GM23248 (cell line): ENCODE measurements at regions not wholly inside any gene's neighbourhood (a gene's known extent, or its start where the extent isn't known, plus 50 kb on each side); places are given as distances from the start of the nearest gene placed in this dataset.

Source experiments
- DNase-seq: peaks from one replicate; pipeline ENCODE4 v3.0.0-alpha.2; 2015
- H2AFZ ChIP-seq: fragments of 200-600 bp; sonication (generic); 2 replicates; pipeline ENCODE4 v1.6.1; 2016; ENCODE audit warnings: antibody characterized with exemption
- H3F3A ChIP-seq: fragments of 200-600 bp; sonication (generic); 2 replicates; pipeline ENCODE4 v1.6.1; 2016; ENCODE audit warnings: mild to moderate bottlenecking, antibody characterized with exemption, mixed run types; ENCODE audit not compliant: insufficient read depth
- H3K27ac ChIP-seq: fragments of 200-600 bp; sonication (generic); 2 replicates; pipeline ENCODE4 v1.5.1; 2016; ENCODE audit warnings: mild to moderate bottlenecking
- H3K27me3 ChIP-seq: fragments of 200-600 bp; sonication (generic); replicated peaks from 2 replicates; pipeline ENCODE4 v1.6.1; 2016; ENCODE audit warnings: mild to moderate bottlenecking; ENCODE audit not compliant: insufficient read depth
- H3K36me3 ChIP-seq: fragments of 200-600 bp; sonication (generic); 2 replicates; pipeline ENCODE4 v1.6.1; 2016; ENCODE audit warnings: low read depth, mild to moderate bottlenecking
- H3K4me1 ChIP-seq: fragments of 200-600 bp; sonication (generic); 2 replicates; pipeline ENCODE4 v1.6.1; 2016; ENCODE audit warnings: mild to moderate bottlenecking; ENCODE audit not compliant: insufficient read depth
- H3K4me2 ChIP-seq: fragments of 200-600 bp; sonication (generic); one replicate; pipeline ENCODE4 v1.6.1; 2016; ENCODE audit warnings: mild to moderate bottlenecking; ENCODE audit not compliant: unreplicated experiment
- H3K4me3 ChIP-seq: fragments of 200-600 bp; sonication (generic); 2 replicates; pipeline ENCODE4 v1.5.1; 2016; ENCODE audit warnings: mild to moderate bottlenecking
- H3K79me2 ChIP-seq: fragments of 200-600 bp; sonication (generic); 2 replicates; pipeline ENCODE4 v1.6.1; 2016; ENCODE audit warnings: mild to moderate bottlenecking; ENCODE audit not compliant: insufficient read depth
- H3K9ac ChIP-seq: fragments of 200-600 bp; sonication (generic); 2 replicates; pipeline ENCODE4 v1.6.1; 2016; ENCODE audit warnings: mild to moderate bottlenecking
- H3K9me2 ChIP-seq: fragments of 200-600 bp; sonication (generic); 2 replicates; pipeline ENCODE4 v1.6.1; 2016; ENCODE audit warnings: mixed run types, mild to moderate bottlenecking, moderate library complexity; ENCODE audit not compliant: insufficient read depth
- H3K9me3 ChIP-seq: fragments of 200-600 bp; sonication (generic); one replicate; pipeline ENCODE4 v1.6.1; 2017; ENCODE audit warnings: low read depth
- H4K20me1 ChIP-seq: fragments of 200-600 bp; sonication (generic); 2 replicates; pipeline ENCODE4 v1.6.0; 2016; ENCODE audit not compliant: insufficient read depth
- EZH2 ChIP-seq: fragments of 200-600 bp; sonication (generic); IDR thresholded peaks from 2 replicates; pipeline ENCODE4 v1.6.1; 2018; ENCODE audit warnings: antibody characterized with exemption, mild to moderate bottlenecking; ENCODE audit not compliant: insufficient read depth, poor library complexity, severe bottlenecking
- EZH2phosphoT487 ChIP-seq: fragments of 200-600 bp; sonication (generic); IDR thresholded peaks from 2 replicates; pipeline ENCODE4 v1.6.1; 2018; ENCODE audit warnings: antibody characterized with exemption, moderate library complexity, mild to moderate bottlenecking, low read depth; ENCODE audit not compliant: insufficient read depth
- WGBS, 2 experiments: methylation state at CpG; one replicate each; pipeline ENCODE4 v1.1.6; 2015 to 2017; ENCODE audit warnings: low lambda C conversion rate in 2 of 2, low coverage in 1 of 2; ENCODE audit errors: missing lambda C conversion rate in 2 of 2; 5-methylcytosine and 5-hydroxymethylcytosine counted together
- in situ Hi-C: fragments of 300-500 bp; cut with MboI; formaldehyde crosslinking; loops from 2 replicates; pipeline ENCODE4 v1.15.0; 2020

GRCh38 chr6:105803442-105803841 lies 282.7 kb upstream of the PRDM1 start:
- H2AFZ ChIP-seq: no peak overlapping the region
- no peak overlapping the region for H3K9ac ChIP-seq
- no peaks in the 10 kb centered on the region for H3K9me3 ChIP-seq
- WGBS, 2 experiments: 25 to 26% methylated on average over 2 of the region's 2 CpGs
- H3K4me3 ChIP-seq: no peak overlapping the region
- no peaks in the 10 kb centered on the region for H3K27me3 ChIP-seq
- H3K4me2 ChIP-seq: peak overlapping the region; percentile 6
- H3F3A ChIP-seq: peaks cover 33% of the 10 kb centered on the region
- DNase-seq: peak; percentile 48
- no peaks in the 10 kb centered on the region for H3K36me3 ChIP-seq
- H4K20me1 ChIP-seq: no peaks in the 10 kb centered on the region
- TF ChIP-seq EZH2phosphoT487 (no peak), EZH2 (no peak)
- no peaks in the 10 kb centered on the region for H3K79me2 ChIP-seq
- H3K9me2 ChIP-seq: no peaks in the 10 kb centered on the region
- peak overlapping the region; percentile 47 for H3K27ac ChIP-seq
- H3K4me1 ChIP-seq: peaks cover 45% of the 10 kb centered on the region
- in situ Hi-C loops: no loop called here

GRCh38 chr6:105802703-105803102 lies 283.4 kb upstream of the PRDM1 start:
- WGBS, 2 experiments: 84 to 85% methylated on average over 3 of the region's 3 CpGs
- H3K27ac ChIP-seq: no peak overlapping the region

GRCh38 chr6:105800871-105801270 lies 285.3 kb upstream of the PRDM1 start:
- H3K4me1 ChIP-seq: peaks cover 57% of the 10 kb centered on the region
- no peaks in the 10 kb centered on the region for H3K79me2 ChIP-seq
- H3K9ac ChIP-seq: no peak overlapping the region
- H4K20me1 ChIP-seq: no peaks in the 10 kb centered on the region
- no peak for TF ChIP-seq EZH2phosphoT487
- TF ChIP-seq EZH2: no peak
- no peaks in the 10 kb centered on the region for H3K9me3 ChIP-seq
- no peak overlapping the region for H3K27ac ChIP-seq
- H3K36me3 ChIP-seq: no peaks in the 10 kb centered on the region
- no peaks in the 10 kb centered on the region for H3K27me3 ChIP-seq
- H3K9me2 ChIP-seq: no peaks in the 10 kb centered on the region
- no peak overlapping the region for H3K4me2 ChIP-seq
- no peak for DNase-seq
- WGBS, 2 experiments: 100% methylated on average over 2 of the region's 2 CpGs
- no peak overlapping the region for H3K4me3 ChIP-seq
- H2AFZ ChIP-seq: no peak overlapping the region
- H3F3A ChIP-seq: peaks cover 53% of the 10 kb centered on the region
- in situ Hi-C loops: no loop called here

More at GRCh38 chr6:105802703-105803102, 283.4 kb upstream of the PRDM1 start:
- peaks cover 51% of the 10 kb centered on the region for H3K4me1 ChIP-seq
- H3K9me3 ChIP-seq: no peaks in the 10 kb centered on the region
- no peak for DNase-seq
- H3K9ac ChIP-seq: no peak overlapping the region
- H3K79me2 ChIP-seq: no peaks in the 10 kb centered on the region
- H4K20me1 ChIP-seq: no peaks in the 10 kb centered on the region
- no peak for TF ChIP-seq EZH2
- TF ChIP-seq EZH2phosphoT487: no peak
- no peaks in the 10 kb centered on the region for H3K27me3 ChIP-seq
- H3K4me2 ChIP-seq: no peak overlapping the region
- no peak overlapping the region for H2AFZ ChIP-seq
- no peak overlapping the region for H3K4me3 ChIP-seq
- in situ Hi-C loops: no loop called here
- no peaks in the 10 kb centered on the region for H3K36me3 ChIP-seq
- H3K9me2 ChIP-seq: no peaks in the 10 kb centered on the region
- H3F3A ChIP-seq: peaks cover 40% of the 10 kb centered on the region

GRCh38 chr6:105800398-105800797 lies 285.7 kb upstream of the PRDM1 start:
- no peaks in the 10 kb centered on the region for H3K9me2 ChIP-seq
- H3K9ac ChIP-seq: no peak overlapping the region
- H3K27ac ChIP-seq: no peak overlapping the region
- no peaks in the 10 kb centered on the region for H4K20me1 ChIP-seq
- 93 to 100% methylated on average over 2 of the region's 2 CpGs for WGBS, 2 experiments
- no peak overlapping the region for H2AFZ ChIP-seq
- H3K4me1 ChIP-seq: peaks cover 52% of the 10 kb centered on the region
- TF ChIP-seq EZH2phosphoT487: no peak
- no peak for TF ChIP-seq EZH2
- no peaks in the 10 kb centered on the region for H3K9me3 ChIP-seq
- no peak for DNase-seq
- no peak overlapping the region for H3K4me3 ChIP-seq
- H3K27me3 ChIP-seq: no peaks in the 10 kb centered on the region
- in situ Hi-C loops: no loop called here
- H3F3A ChIP-seq: peaks cover 52% of the 10 kb centered on the region
- no peak overlapping the region for H3K4me2 ChIP-seq
- H3K79me2 ChIP-seq: no peaks in the 10 kb centered on the region
- H3K36me3 ChIP-seq: no peaks in the 10 kb centered on the region

GRCh38 chr6:105799056-105799455 lies 287.1 kb upstream of the PRDM1 start:
- peak; percentile 14 for DNase-seq
- no peaks in the 10 kb centered on the region for H4K20me1 ChIP-seq
- no peak overlapping the region for H3K9ac ChIP-seq
- no peaks in the 10 kb centered on the region for H3K27me3 ChIP-seq
- no peaks in the 10 kb centered on the region for H3K9me3 ChIP-seq
- no peaks in the 10 kb centered on the region for H3K36me3 ChIP-seq
- no peak overlapping the region for H3K4me3 ChIP-seq
- no peak overlapping the region for H2AFZ ChIP-seq
- TF ChIP-seq EZH2: no peak
- TF ChIP-seq EZH2phosphoT487: no peak
- no peaks in the 10 kb centered on the region for H3K9me2 ChIP-seq
- in situ Hi-C loops: no loop called here
- WGBS, 2 experiments: 30 to 31% methylated on average over 2 of the region's 2 CpGs
- no peaks in the 10 kb centered on the region for H3K79me2 ChIP-seq
- peaks cover 38% of the 10 kb centered on the region for H3F3A ChIP-seq
- no peak overlapping the region for H3K27ac ChIP-seq
- H3K4me1 ChIP-seq: peaks cover 44% of the 10 kb centered on the region
- H3K4me2 ChIP-seq: no peak overlapping the region
